IMR-90 (cell line): ENCODE measurements at regions not wholly inside any gene's neighbourhood (a gene's known extent, or its start where the extent isn't known, plus 50 kb on each side); places are given as distances from the start of the nearest gene placed in this dataset.
A peak's percentile ranks its signal among the peaks of the same experiment; 100 is the strongest.

Experiments used
- ATAC-seq: fragments of 200-7000 bp; cut with Tn5 transposase; 2 replicates; pipeline ENCODE4 v1.9.1; 2020; ENCODE audit warnings: low read depth, mild to moderate bottlenecking, moderate library complexity
- BruUV-seq: library from RNA; stranded (reverse); fragments of 400-500 nt; replicated peaks from 2 replicates; lab custom pipeline; 2021; lab: Mats Ljungman, UMichigan
- CTCF ChIA-PET: fragments of 300-600 bp; formaldehyde crosslinking; extraction: SDS; loops from one replicate; lab custom pipeline; 2021; ENCODE audit warnings: antibody characterized with exemption; lab: Yijun Ruan, JAX
- POLR2A ChIA-PET: fragments of 300-600 bp; sonication (Branson Sonifier 250); formaldehyde crosslinking; loops from one replicate; lab custom pipeline; 2022; ENCODE audit warnings: antibody characterized with exemption; ENCODE audit not compliant: unreplicated experiment; lab: Charles Lee
- DNase-seq: peaks from one replicate; pipeline ENCODE4 v3.0.0; 2013
- H2AFZ ChIP-seq: replicated peaks from 2 replicates; pipeline ENCODE3; 2013; ENCODE audit warnings: low read length, mild to moderate bottlenecking; ENCODE audit not compliant: poor library complexity
- H2AK5ac ChIP-seq: 2 replicates; pipeline ENCODE4 v1.6.1; 2013; ENCODE audit warnings: low read depth, low read length, inconsistent platforms
- H2AK9ac ChIP-seq: replicated peaks from 2 replicates; pipeline ENCODE3; 2013; ENCODE audit warnings: mild to moderate bottlenecking, low read depth, low read length, moderate library complexity; ENCODE audit not compliant: poor library complexity
- H2BK120ac ChIP-seq: 2 replicates; pipeline ENCODE4 v1.6.1; 2013; ENCODE audit warnings: low read depth, low read length, inconsistent platforms
- H2BK15ac ChIP-seq: 3 replicates; pipeline ENCODE4 v1.6.1; 2013; ENCODE audit warnings: low read depth, low read length, inconsistent platforms
- H2BK20ac ChIP-seq: 2 replicates; pipeline ENCODE4 v1.6.1; 2013; ENCODE audit warnings: low read depth, mild to moderate bottlenecking, inconsistent platforms, low read length, moderate library complexity
- H2BK5ac ChIP-seq: 2 replicates; pipeline ENCODE4 v1.6.1; 2013; ENCODE audit warnings: mild to moderate bottlenecking, low read depth, low read length, inconsistent platforms; ENCODE audit not compliant: poor library complexity, severe bottlenecking
- H3K14ac ChIP-seq: replicated peaks from 2 replicates; pipeline ENCODE4 v1.6.1; 2013; ENCODE audit warnings: low read depth, low read length, inconsistent platforms
- H3K18ac ChIP-seq: 2 replicates; pipeline ENCODE4 v1.6.1; 2013; ENCODE audit warnings: low read depth, low read length, control low read depth
- H3K23ac ChIP-seq: 2 replicates; pipeline ENCODE4 v1.6.1; 2013; ENCODE audit warnings: low read depth, low read length, inconsistent platforms
- H3K27ac ChIP-seq: 2 replicates; pipeline ENCODE4 v1.5.1; 2013; ENCODE audit warnings: mild to moderate bottlenecking, control low read depth, low read length; ENCODE audit not compliant: insufficient read depth
- H3K27me3 ChIP-seq: 2 replicates; pipeline ENCODE4 v1.6.1; 2013; ENCODE audit warnings: low read length; ENCODE audit not compliant: control insufficient read depth, insufficient read depth
- H3K36me3 ChIP-seq: 2 replicates; pipeline ENCODE4 v1.6.1; 2013; ENCODE audit warnings: low read length, mixed read lengths; ENCODE audit not compliant: control insufficient read depth, insufficient read depth
- H3K4ac ChIP-seq: 2 replicates; pipeline ENCODE4 v1.6.1; 2013; ENCODE audit warnings: low read depth, low read length, inconsistent platforms
- H3K4me1 ChIP-seq: 2 replicates; pipeline ENCODE4 v1.6.1; 2013; ENCODE audit warnings: low read length, mixed read lengths; ENCODE audit not compliant: control insufficient read depth, insufficient read depth
- H3K4me2 ChIP-seq: 2 replicates; pipeline ENCODE4 v1.6.1; 2013; ENCODE audit warnings: low read depth, mild to moderate bottlenecking, control low read depth, low read length, moderate library complexity
- H3K4me3 ChIP-seq: 2 replicates; pipeline ENCODE4 v1.5.1; 2013; ENCODE audit warnings: low read depth, mild to moderate bottlenecking, control low read depth, low read length, moderate library complexity; ENCODE audit not compliant: insufficient read depth
- H3K56ac ChIP-seq: 2 replicates; pipeline ENCODE4 v1.6.1; 2013; ENCODE audit warnings: low read length, inconsistent platforms; ENCODE audit not compliant: insufficient read depth; ENCODE audit errors: extremely low read depth
- H3K79me1 ChIP-seq, 2 experiments: 2 replicates each; pipeline ENCODE4 v1.6.1; 2013; ENCODE audit warnings: low read length in 2 of 2, inconsistent platforms in 1 of 2, low read depth in 1 of 2
- H3K9ac ChIP-seq: 2 replicates; pipeline ENCODE4 v1.6.1; 2013; ENCODE audit warnings: low read depth, low read length, control low read depth
- H3K9me1 ChIP-seq: 2 replicates; pipeline ENCODE4 v1.6.1; 2013; ENCODE audit warnings: low read length, inconsistent platforms; ENCODE audit not compliant: insufficient read depth
- H3K9me3 ChIP-seq: 2 replicates; pipeline ENCODE4 v1.6.1; 2013; ENCODE audit warnings: low read length; ENCODE audit not compliant: control insufficient read depth, insufficient read depth
- H4K20me1 ChIP-seq: 2 replicates; pipeline ENCODE4 v1.6.1; 2013; ENCODE audit warnings: low read length, inconsistent platforms; ENCODE audit not compliant: insufficient read depth
- H4K5ac ChIP-seq: 2 replicates; pipeline ENCODE4 v1.6.1; 2013; ENCODE audit warnings: mild to moderate bottlenecking, low read depth, low read length, control low read depth
- H4K8ac ChIP-seq, 2 experiments: 2 replicates each; pipeline ENCODE4 v1.6.1; 2013; ENCODE audit warnings: low read depth in 2 of 2, low read length in 2 of 2, control low read depth in 1 of 2, inconsistent platforms in 1 of 2
- H4K91ac ChIP-seq: 2 replicates; pipeline ENCODE4 v1.6.1; 2013; ENCODE audit warnings: low read depth, low read length, inconsistent platforms; ENCODE audit not compliant: insufficient read depth
- BHLHE40 ChIP-seq: fragments of 150-350 bp; IDR thresholded peaks from 2 replicates; pipeline ENCODE4 v1.6.1; 2016; ENCODE audit warnings: mild to moderate bottlenecking, low read depth, low read length
- CEBPB ChIP-seq: IDR thresholded peaks from 2 replicates; pipeline ENCODE4 v1.6.1; 2012; ENCODE audit warnings: low read depth, low read length, improper control_type of control experiment
- CHD1 ChIP-seq: IDR thresholded peaks from 2 replicates; pipeline ENCODE4 v1.6.1; 2012; ENCODE audit warnings: low read depth, low read length, improper control_type of control experiment
- FOS ChIP-seq: fragments of 150-350 bp; IDR thresholded peaks from 2 replicates; pipeline ENCODE4 v1.6.1; 2016; ENCODE audit warnings: low read depth, low read length
- MAFK ChIP-seq: IDR thresholded peaks from 2 replicates; pipeline ENCODE4 v1.6.1; 2012; ENCODE audit warnings: low read depth, low read length, improper control_type of control experiment
- MAZ ChIP-seq: IDR thresholded peaks from 2 replicates; pipeline ENCODE4 v1.6.1; 2012; ENCODE audit warnings: low read depth, mild to moderate bottlenecking, low read length, improper control_type of control experiment, moderate library complexity, borderline replicate concordance
- MXI1 ChIP-seq: IDR thresholded peaks from 2 replicates; pipeline ENCODE4 v1.6.1; 2012; ENCODE audit warnings: low read depth, mild to moderate bottlenecking, low read length, moderate library complexity, borderline replicate concordance
- NFE2L2 ChIP-seq: fragments of 150-350 bp; IDR thresholded peaks from 2 replicates; pipeline ENCODE4 v1.6.1; 2016; ENCODE audit warnings: low read depth, mild to moderate bottlenecking, low read length
- RAD21 ChIP-seq: IDR thresholded peaks from 2 replicates; pipeline ENCODE4 v1.6.1; 2012; ENCODE audit warnings: low read length, improper control_type of control experiment
- RCOR1 ChIP-seq: IDR thresholded peaks from 2 replicates; pipeline ENCODE4 v1.6.1; 2012; ENCODE audit warnings: mild to moderate bottlenecking, low read length, improper control_type of control experiment; ENCODE audit not compliant: insufficient replicate concordance
- RFX5 ChIP-seq: IDR thresholded peaks from 2 replicates; pipeline ENCODE4 v1.8.0; 2012; ENCODE audit warnings: low read depth, mild to moderate bottlenecking, low read length, moderate library complexity
- SMC3 ChIP-seq: fragments of 150-350 bp; IDR thresholded peaks from 2 replicates; pipeline ENCODE4 v1.6.1; 2016; ENCODE audit warnings: low read depth, mild to moderate bottlenecking, antibody characterized with exemption, low read length, moderate library complexity
- WGBS, 2 experiments: methylation state at CpG; one replicate each; pipeline versions ENCODE4 v1.1.5 to v1.1.7; 2013; ENCODE audit warnings: missing lambda C conversion rate in 2 of 2; ENCODE audit not compliant: insufficient read length in 1 of 2; ENCODE audit errors: extremely low coverage in 2 of 2; 5-methylcytosine and 5-hydroxymethylcytosine counted together
- dilution Hi-C: fragments of 300-500 bp; cut with HindIII; formaldehyde crosslinking; loops from one replicate; pipeline ENCODE4 v1.14.3; 2018; ENCODE audit warnings: low sequenced_read_pairs; ENCODE audit not compliant: unreplicated experiment
- in situ Hi-C: fragments of 300-500 bp; cut with MboI; formaldehyde crosslinking; loops from 3 replicates; pipeline ENCODE4 v1.14.3; 2019; ENCODE audit warnings: low sequenced_read_pairs, inconsistent platforms, mixed read lengths
- intact Hi-C: fragments of 100-400 bp; cut with micrococcal nuclease; formaldehyde crosslinking; loops from 2 replicates; pipeline ENCODE4 v1.10.0; 2022
- TF ChIP-seq, protein P1 (sequence below): conservative IDR thresholded peaks from 2 replicates; pipeline ENCODE4 v1.5.1; 2012; ENCODE audit warnings: mild to moderate bottlenecking, low read depth, low read length, improper control_type of control experiment
- TF ChIP-seq, protein P2 (sequence below): fragments of 150-350 bp; IDR thresholded peaks from 2 replicates; pipeline ENCODE4 v1.6.1; 2017; ENCODE audit warnings: mild to moderate bottlenecking, antibody characterized with exemption, low read length, low read depth
- TF ChIP-seq, protein P3 (sequence below): fragments of 150-350 bp; IDR thresholded peaks from 2 replicates; pipeline ENCODE4 v1.6.1; 2016; ENCODE audit warnings: low read depth, mild to moderate bottlenecking, low read length, moderate library complexity, borderline replicate concordance

DNA sequence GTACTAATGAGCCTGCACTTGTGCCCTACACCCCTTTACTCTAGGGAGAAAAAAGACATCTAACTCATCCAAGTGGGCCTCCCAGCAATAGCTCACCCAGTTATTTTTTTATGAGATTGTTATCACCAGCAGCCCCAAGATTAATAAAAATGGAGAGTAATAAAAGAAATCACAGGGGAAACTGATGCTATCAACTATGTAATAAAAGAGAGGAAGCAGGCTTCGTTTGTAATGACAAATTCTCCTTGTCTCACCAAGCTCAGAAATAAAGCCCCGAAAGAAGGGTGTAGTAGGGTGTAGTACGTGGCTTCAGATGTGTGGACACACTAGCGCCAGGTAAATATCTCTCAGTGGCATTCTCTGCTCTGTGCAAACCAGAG, 204.9 kb downstream of the USP12 start:
- H2AK5ac ChIP-seq, result 0 out of 2 replicates have a peak overlapping the region, but pooled peaks have one; percentile 39
- in situ Hi-C loops, result no loop called here
- H3K36me3 ChIP-seq, result no peaks in the 10 kb centered on the region
- H3K4me2 ChIP-seq, result no peak overlapping the region
- no peak overlapping the region for H3K9ac ChIP-seq
- no peaks in the 10 kb centered on the region for H3K9me3 ChIP-seq
- no peak overlapping the region for H2BK20ac ChIP-seq
- no peak overlapping the region for H2AK9ac ChIP-seq
- no peak overlapping the region for H3K4ac ChIP-seq
- H3K56ac ChIP-seq, result no peak overlapping the region
- no peaks in the 10 kb centered on the region for H3K79me1 ChIP-seq
- H4K8ac ChIP-seq, result no peak overlapping the region
- BruUV-seq, result no TSS peak
- H3K27ac ChIP-seq, result no peak overlapping the region
- CTCF ChIA-PET, result interaction anchor here (0.8 to 1.7 kb wide), 3 partner anchors 9 to 395 kb away, joined by 3 to 4 read pairs (median 3); no protein-coding TSS in a partner anchor
- H2BK5ac ChIP-seq, result no peak overlapping the region
- no peak overlapping the region for H3K4me3 ChIP-seq
- H2AFZ ChIP-seq, result no peak overlapping the region
- H3K23ac ChIP-seq, result no peak overlapping the region
- dilution Hi-C loops, result no loop called here
- H3K18ac ChIP-seq, result no peak overlapping the region
- peaks cover 12% of the 10 kb centered on the region for H3K27me3 ChIP-seq
- WGBS, 2 experiments, result no CpG with 5 or more reads among the region's 4 CpGs
- H4K91ac ChIP-seq, result no peak overlapping the region
- POLR2A ChIA-PET, result no interaction called here
- no peak overlapping the region for H2BK120ac ChIP-seq
- H3K9me1 ChIP-seq, result peaks cover 7% of the 10 kb centered on the region; the same call in 1 of the 2 replicates
- ATAC-seq, result no peak
- H2BK15ac ChIP-seq, result no peak overlapping the region
- no peak for DNase-seq
- TF ChIP-seq CHD1 (no peak), NFE2L2 (no peak), CEBPB (no peak), MAZ (no peak), RCOR1 (no peak), BHLHE40 (no peak), FOS (no peak), RFX5 (no peak), RAD21 (no peak), SMC3 (no peak), MAFK (no peak), MXI1 (no peak)
- TF ChIP-seq, protein P1, sequence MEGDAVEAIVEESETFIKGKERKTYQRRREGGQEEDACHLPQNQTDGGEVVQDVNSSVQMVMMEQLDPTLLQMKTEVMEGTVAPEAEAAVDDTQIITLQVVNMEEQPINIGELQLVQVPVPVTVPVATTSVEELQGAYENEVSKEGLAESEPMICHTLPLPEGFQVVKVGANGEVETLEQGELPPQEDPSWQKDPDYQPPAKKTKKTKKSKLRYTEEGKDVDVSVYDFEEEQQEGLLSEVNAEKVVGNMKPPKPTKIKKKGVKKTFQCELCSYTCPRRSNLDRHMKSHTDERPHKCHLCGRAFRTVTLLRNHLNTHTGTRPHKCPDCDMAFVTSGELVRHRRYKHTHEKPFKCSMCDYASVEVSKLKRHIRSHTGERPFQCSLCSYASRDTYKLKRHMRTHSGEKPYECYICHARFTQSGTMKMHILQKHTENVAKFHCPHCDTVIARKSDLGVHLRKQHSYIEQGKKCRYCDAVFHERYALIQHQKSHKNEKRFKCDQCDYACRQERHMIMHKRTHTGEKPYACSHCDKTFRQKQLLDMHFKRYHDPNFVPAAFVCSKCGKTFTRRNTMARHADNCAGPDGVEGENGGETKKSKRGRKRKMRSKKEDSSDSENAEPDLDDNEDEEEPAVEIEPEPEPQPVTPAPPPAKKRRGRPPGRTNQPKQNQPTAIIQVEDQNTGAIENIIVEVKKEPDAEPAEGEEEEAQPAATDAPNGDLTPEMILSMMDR, result no peak
- TF ChIP-seq, protein P2, sequence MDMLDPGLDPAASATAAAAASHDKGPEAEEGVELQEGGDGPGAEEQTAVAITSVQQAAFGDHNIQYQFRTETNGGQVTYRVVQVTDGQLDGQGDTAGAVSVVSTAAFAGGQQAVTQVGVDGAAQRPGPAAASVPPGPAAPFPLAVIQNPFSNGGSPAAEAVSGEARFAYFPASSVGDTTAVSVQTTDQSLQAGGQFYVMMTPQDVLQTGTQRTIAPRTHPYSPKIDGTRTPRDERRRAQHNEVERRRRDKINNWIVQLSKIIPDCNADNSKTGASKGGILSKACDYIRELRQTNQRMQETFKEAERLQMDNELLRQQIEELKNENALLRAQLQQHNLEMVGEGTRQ, result no peak
- TF ChIP-seq, protein P3, sequence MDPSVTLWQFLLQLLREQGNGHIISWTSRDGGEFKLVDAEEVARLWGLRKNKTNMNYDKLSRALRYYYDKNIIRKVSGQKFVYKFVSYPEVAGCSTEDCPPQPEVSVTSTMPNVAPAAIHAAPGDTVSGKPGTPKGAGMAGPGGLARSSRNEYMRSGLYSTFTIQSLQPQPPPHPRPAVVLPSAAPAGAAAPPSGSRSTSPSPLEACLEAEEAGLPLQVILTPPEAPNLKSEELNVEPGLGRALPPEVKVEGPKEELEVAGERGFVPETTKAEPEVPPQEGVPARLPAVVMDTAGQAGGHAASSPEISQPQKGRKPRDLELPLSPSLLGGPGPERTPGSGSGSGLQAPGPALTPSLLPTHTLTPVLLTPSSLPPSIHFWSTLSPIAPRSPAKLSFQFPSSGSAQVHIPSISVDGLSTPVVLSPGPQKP, result no peak
- no peak overlapping the region for H3K14ac ChIP-seq
- peaks cover 18% of the 10 kb centered on the region; the same call in 1 of the 2 replicates for H3K4me1 ChIP-seq
- H4K5ac ChIP-seq, result no peak overlapping the region
- intact Hi-C loops, result no loop called here
- H4K20me1 ChIP-seq, result no peaks in the 10 kb centered on the region
